IMR-90 (cell line): ENCODE measurements at regions not wholly inside any gene's neighbourhood (a gene's known extent, or its start where the extent isn't known, plus 50 kb on each side); places are given as distances from the start of the nearest gene placed in this dataset.

Experiments used
- ATAC-seq: fragments of 200-7000 bp; cut with Tn5 transposase; 2 replicates; pipeline ENCODE4 v1.9.1; 2020; ENCODE audit warnings: low read depth, mild to moderate bottlenecking, moderate library complexity
- BruUV-seq: library from RNA; stranded (reverse); fragments of 400-500 nt; replicated peaks from 2 replicates; lab custom pipeline; 2021; lab: Mats Ljungman, UMichigan
- CTCF ChIA-PET: fragments of 300-600 bp; formaldehyde crosslinking; extraction: SDS; loops from one replicate; lab custom pipeline; 2021; ENCODE audit warnings: antibody characterized with exemption; lab: Yijun Ruan, JAX
- POLR2A ChIA-PET: fragments of 300-600 bp; sonication (Branson Sonifier 250); formaldehyde crosslinking; loops from one replicate; lab custom pipeline; 2022; ENCODE audit warnings: antibody characterized with exemption; ENCODE audit not compliant: unreplicated experiment; lab: Charles Lee
- DNase-seq: peaks from one replicate; pipeline ENCODE4 v3.0.0; 2013
- H2AFZ ChIP-seq: replicated peaks from 2 replicates; pipeline ENCODE3; 2013; ENCODE audit warnings: low read length, mild to moderate bottlenecking; ENCODE audit not compliant: poor library complexity
- H2AK5ac ChIP-seq: 2 replicates; pipeline ENCODE4 v1.6.1; 2013; ENCODE audit warnings: low read depth, low read length, inconsistent platforms
- H2AK9ac ChIP-seq: replicated peaks from 2 replicates; pipeline ENCODE3; 2013; ENCODE audit warnings: mild to moderate bottlenecking, low read depth, low read length, moderate library complexity; ENCODE audit not compliant: poor library complexity
- H2BK120ac ChIP-seq: 2 replicates; pipeline ENCODE4 v1.6.1; 2013; ENCODE audit warnings: low read depth, low read length, inconsistent platforms
- H2BK15ac ChIP-seq: 3 replicates; pipeline ENCODE4 v1.6.1; 2013; ENCODE audit warnings: low read depth, low read length, inconsistent platforms
- H2BK20ac ChIP-seq: 2 replicates; pipeline ENCODE4 v1.6.1; 2013; ENCODE audit warnings: low read depth, mild to moderate bottlenecking, inconsistent platforms, low read length, moderate library complexity
- H2BK5ac ChIP-seq: 2 replicates; pipeline ENCODE4 v1.6.1; 2013; ENCODE audit warnings: mild to moderate bottlenecking, low read depth, low read length, inconsistent platforms; ENCODE audit not compliant: poor library complexity, severe bottlenecking
- H3K14ac ChIP-seq: replicated peaks from 2 replicates; pipeline ENCODE4 v1.6.1; 2013; ENCODE audit warnings: low read depth, low read length, inconsistent platforms
- H3K18ac ChIP-seq: 2 replicates; pipeline ENCODE4 v1.6.1; 2013; ENCODE audit warnings: low read depth, low read length, control low read depth
- H3K23ac ChIP-seq: 2 replicates; pipeline ENCODE4 v1.6.1; 2013; ENCODE audit warnings: low read depth, low read length, inconsistent platforms
- H3K27ac ChIP-seq: 2 replicates; pipeline ENCODE4 v1.5.1; 2013; ENCODE audit warnings: mild to moderate bottlenecking, control low read depth, low read length; ENCODE audit not compliant: insufficient read depth
- H3K27me3 ChIP-seq: 2 replicates; pipeline ENCODE4 v1.6.1; 2013; ENCODE audit warnings: low read length; ENCODE audit not compliant: control insufficient read depth, insufficient read depth
- H3K36me3 ChIP-seq: 2 replicates; pipeline ENCODE4 v1.6.1; 2013; ENCODE audit warnings: low read length, mixed read lengths; ENCODE audit not compliant: control insufficient read depth, insufficient read depth
- H3K4ac ChIP-seq: 2 replicates; pipeline ENCODE4 v1.6.1; 2013; ENCODE audit warnings: low read depth, low read length, inconsistent platforms
- H3K4me1 ChIP-seq: 2 replicates; pipeline ENCODE4 v1.6.1; 2013; ENCODE audit warnings: low read length, mixed read lengths; ENCODE audit not compliant: control insufficient read depth, insufficient read depth
- H3K4me2 ChIP-seq: 2 replicates; pipeline ENCODE4 v1.6.1; 2013; ENCODE audit warnings: low read depth, mild to moderate bottlenecking, control low read depth, low read length, moderate library complexity
- H3K4me3 ChIP-seq: 2 replicates; pipeline ENCODE4 v1.5.1; 2013; ENCODE audit warnings: low read depth, mild to moderate bottlenecking, control low read depth, low read length, moderate library complexity; ENCODE audit not compliant: insufficient read depth
- H3K56ac ChIP-seq: 2 replicates; pipeline ENCODE4 v1.6.1; 2013; ENCODE audit warnings: low read length, inconsistent platforms; ENCODE audit not compliant: insufficient read depth; ENCODE audit errors: extremely low read depth
- H3K79me1 ChIP-seq, 2 experiments: 2 replicates each; pipeline ENCODE4 v1.6.1; 2013; ENCODE audit warnings: low read length in 2 of 2, inconsistent platforms in 1 of 2, low read depth in 1 of 2
- H3K9ac ChIP-seq: 2 replicates; pipeline ENCODE4 v1.6.1; 2013; ENCODE audit warnings: low read depth, low read length, control low read depth
- H3K9me1 ChIP-seq: 2 replicates; pipeline ENCODE4 v1.6.1; 2013; ENCODE audit warnings: low read length, inconsistent platforms; ENCODE audit not compliant: insufficient read depth
- H3K9me3 ChIP-seq: 2 replicates; pipeline ENCODE4 v1.6.1; 2013; ENCODE audit warnings: low read length; ENCODE audit not compliant: control insufficient read depth, insufficient read depth
- H4K20me1 ChIP-seq: 2 replicates; pipeline ENCODE4 v1.6.1; 2013; ENCODE audit warnings: low read length, inconsistent platforms; ENCODE audit not compliant: insufficient read depth
- H4K5ac ChIP-seq: 2 replicates; pipeline ENCODE4 v1.6.1; 2013; ENCODE audit warnings: mild to moderate bottlenecking, low read depth, low read length, control low read depth
- H4K8ac ChIP-seq, 2 experiments: 2 replicates each; pipeline ENCODE4 v1.6.1; 2013; ENCODE audit warnings: low read depth in 2 of 2, low read length in 2 of 2, control low read depth in 1 of 2, inconsistent platforms in 1 of 2
- H4K91ac ChIP-seq: 2 replicates; pipeline ENCODE4 v1.6.1; 2013; ENCODE audit warnings: low read depth, low read length, inconsistent platforms; ENCODE audit not compliant: insufficient read depth
- CEBPB ChIP-seq: IDR thresholded peaks from 2 replicates; pipeline ENCODE4 v1.6.1; 2012; ENCODE audit warnings: low read depth, low read length, improper control_type of control experiment
- MAFK ChIP-seq: IDR thresholded peaks from 2 replicates; pipeline ENCODE4 v1.6.1; 2012; ENCODE audit warnings: low read depth, low read length, improper control_type of control experiment
- MAZ ChIP-seq: IDR thresholded peaks from 2 replicates; pipeline ENCODE4 v1.6.1; 2012; ENCODE audit warnings: low read depth, mild to moderate bottlenecking, low read length, improper control_type of control experiment, moderate library complexity, borderline replicate concordance
- POLR2A ChIP-seq: IDR thresholded peaks from 2 replicates; pipeline ENCODE4 v1.6.1; 2012; ENCODE audit warnings: mild to moderate bottlenecking, low read depth, low read length
- RFX5 ChIP-seq: IDR thresholded peaks from 2 replicates; pipeline ENCODE4 v1.8.0; 2012; ENCODE audit warnings: low read depth, mild to moderate bottlenecking, low read length, moderate library complexity
- WGBS, 2 experiments: methylation state at CpG; one replicate each; pipeline versions ENCODE4 v1.1.5 to v1.1.7; 2013; ENCODE audit warnings: missing lambda C conversion rate in 2 of 2; ENCODE audit not compliant: insufficient read length in 1 of 2; ENCODE audit errors: extremely low coverage in 2 of 2; 5-methylcytosine and 5-hydroxymethylcytosine counted together
- dilution Hi-C: fragments of 300-500 bp; cut with HindIII; formaldehyde crosslinking; loops from one replicate; pipeline ENCODE4 v1.14.3; 2018; ENCODE audit warnings: low sequenced_read_pairs; ENCODE audit not compliant: unreplicated experiment
- in situ Hi-C: fragments of 300-500 bp; cut with MboI; formaldehyde crosslinking; loops from 3 replicates; pipeline ENCODE4 v1.14.3; 2019; ENCODE audit warnings: low sequenced_read_pairs, inconsistent platforms, mixed read lengths
- intact Hi-C: fragments of 100-400 bp; cut with micrococcal nuclease; formaldehyde crosslinking; loops from 2 replicates; pipeline ENCODE4 v1.10.0; 2022

DNA sequence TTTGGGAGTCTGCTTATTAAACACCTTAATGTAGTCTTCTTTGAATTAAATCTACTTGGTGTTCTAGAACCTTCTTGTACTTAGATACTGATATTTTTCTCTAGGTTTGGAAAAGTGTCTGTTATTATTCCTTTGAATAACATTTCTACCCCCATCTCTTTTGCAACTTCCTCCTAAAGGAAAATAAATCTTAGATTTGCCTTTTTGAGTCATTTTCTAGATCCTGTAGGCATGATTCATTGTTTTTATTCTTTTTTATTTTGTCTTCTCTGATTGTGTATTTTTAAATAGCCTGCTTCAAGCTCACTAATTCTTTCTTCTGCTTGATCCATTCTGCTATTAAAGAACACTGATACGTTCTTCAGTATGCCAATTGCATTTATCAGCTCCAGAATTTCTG lies 155.9 kb upstream of the NEGR1 start:
- ATAC-seq, result peak; percentile 59
- no peak overlapping the region for H3K4ac ChIP-seq
- H2AK5ac ChIP-seq, result no peak overlapping the region
- no peak overlapping the region for H2BK15ac ChIP-seq
- H3K36me3 ChIP-seq, result no peaks in the 10 kb centered on the region
- BruUV-seq, result no TSS peak
- dilution Hi-C loops (no loop called here), intact Hi-C loops (no loop called here), in situ Hi-C loops (no loop called here)
- no peaks in the 10 kb centered on the region for H3K27me3 ChIP-seq
- no peak overlapping the region for H3K9ac ChIP-seq
- H3K56ac ChIP-seq, result no peak overlapping the region
- peak; percentile 32 for DNase-seq
- no peak overlapping the region for H3K4me3 ChIP-seq
- no peak overlapping the region for H2AK9ac ChIP-seq
- no peak overlapping the region for H4K5ac ChIP-seq
- H3K4me1 ChIP-seq, result peaks cover 2% of the 10 kb centered on the region; the same call in 1 of the 2 replicates
- H2BK5ac ChIP-seq, result peak overlapping the region; percentile 60
- H2BK20ac ChIP-seq, result no peak overlapping the region
- no peaks in the 10 kb centered on the region for H3K79me1 ChIP-seq
- POLR2A ChIA-PET, result no interaction called here
- no peak for TF ChIP-seq MAZ
- TF ChIP-seq POLR2A, result no peak
- peak; percentile 72 for TF ChIP-seq CEBPB
- TF ChIP-seq MAFK, result no peak
- TF ChIP-seq RFX5, result no peak
- CTCF ChIA-PET, result interaction anchor here (0.6 kb wide), 1 partner anchor 1395 kb away, joined by 8 read pairs; no protein-coding TSS in a partner anchor
- no peak overlapping the region for H3K14ac ChIP-seq
- WGBS, 2 experiments, result no CpG with 5 or more reads among the region's 1 CpG
- no peak overlapping the region for H2AFZ ChIP-seq
- H3K9me1 ChIP-seq, result no peaks in the 10 kb centered on the region
- no peak overlapping the region for H3K23ac ChIP-seq
- no peak overlapping the region for H4K91ac ChIP-seq
- no peaks in the 10 kb centered on the region for H4K20me1 ChIP-seq
- H3K27ac ChIP-seq, result no peak overlapping the region
- peak overlapping the region in 1 of 2 experiments; percentile 39; a peak in 2 of 4 replicates for H4K8ac ChIP-seq
- H3K18ac ChIP-seq, result no peak overlapping the region
- no peak overlapping the region for H2BK120ac ChIP-seq
- no peak overlapping the region for H3K4me2 ChIP-seq
- no peaks in the 10 kb centered on the region for H3K9me3 ChIP-seq
